Mesenchymal stem cell (in vitro differentiated cells and primary cell): ENCODE measurements at regions not wholly inside any gene's neighbourhood (a gene's known extent, or its start where the extent isn't known, plus 50 kb on each side); places are given as distances from the start of the nearest gene placed in this dataset.
A peak's percentile ranks its signal among the peaks of the same experiment; 100 is the strongest.

Source experiments
- DNase-seq: peaks from one replicate; pipeline ENCODE4 v3.0.0-alpha.2; 2013
- H2AFZ ChIP-seq: one replicate; pipeline ENCODE4 v1.6.1; 2013; ENCODE audit warnings: low read depth, mild to moderate bottlenecking, control low read depth, inconsistent platforms, low read length, moderate library complexity
- H2AK5ac ChIP-seq: 2 replicates; pipeline ENCODE4 v1.6.1; 2013; ENCODE audit warnings: low read length, moderate library complexity, mild to moderate bottlenecking, inconsistent platforms; ENCODE audit not compliant: severe bottlenecking
- H2BK120ac ChIP-seq: one replicate; pipeline ENCODE4 v1.6.1; 2013; ENCODE audit warnings: low read depth, mild to moderate bottlenecking, inconsistent platforms, low read length, moderate library complexity
- H2BK12ac ChIP-seq, 2 experiments: one replicate each; pipeline ENCODE4 v1.6.1; 2013; ENCODE audit warnings: inconsistent platforms in 2 of 2, low read length in 2 of 2, mild to moderate bottlenecking in 2 of 2, moderate library complexity in 2 of 2, control low read depth in 1 of 2
- H2BK15ac ChIP-seq: one replicate; pipeline ENCODE4 v1.6.1; 2013; ENCODE audit warnings: mild to moderate bottlenecking, low read depth, inconsistent platforms; ENCODE audit not compliant: poor library complexity, severe bottlenecking
- H2BK5ac ChIP-seq: 2 replicates; pipeline ENCODE4 v1.6.1; 2013; ENCODE audit warnings: low read depth, mild to moderate bottlenecking, low read length, control low read depth, inconsistent platforms; ENCODE audit not compliant: poor library complexity, severe bottlenecking
- H3K14ac ChIP-seq, 2 experiments: one replicate each; pipeline ENCODE4 v1.6.1; 2013; ENCODE audit warnings: inconsistent platforms in 2 of 2, low read length in 2 of 2, control low read depth in 1 of 2, mild to moderate bottlenecking in 1 of 2, moderate library complexity in 1 of 2
- H3K18ac ChIP-seq, 2 experiments: one replicate each; pipeline ENCODE4 v1.6.1; 2013; ENCODE audit warnings: inconsistent platforms in 2 of 2, low read length in 2 of 2, control low read depth in 1 of 2, low read depth in 1 of 2, mild to moderate bottlenecking in 1 of 2
- H3K23ac ChIP-seq, 2 experiments: one replicate each; pipeline ENCODE4 v1.6.1; 2013; ENCODE audit warnings: inconsistent platforms in 2 of 2, low read length in 2 of 2, mild to moderate bottlenecking in 2 of 2, moderate library complexity in 2 of 2, control low read depth in 1 of 2
- H3K27ac ChIP-seq: 2 replicates; pipeline ENCODE4 v1.5.1; 2013; ENCODE audit warnings: mild to moderate bottlenecking, moderate library complexity, low read length, control low read depth, inconsistent platforms; ENCODE audit not compliant: poor library complexity, severe bottlenecking
- H3K27me3 ChIP-seq, 2 experiments: 2 replicates each; pipeline versions ENCODE4 v1.6.1 to v1.7.0; 2013; ENCODE audit warnings: low read length in 2 of 2, mild to moderate bottlenecking in 2 of 2, moderate library complexity in 2 of 2, control low read depth in 1 of 2, inconsistent platforms in 1 of 2; ENCODE audit not compliant: control insufficient read depth in 1 of 2, insufficient read depth in 1 of 2
- H3K36me3 ChIP-seq, 2 experiments: 2 replicates each; pipeline versions ENCODE4 v1.6.1 to v1.7.0; 2013; ENCODE audit warnings: low read length in 2 of 2, control low read depth in 1 of 2, inconsistent platforms in 1 of 2, low read depth in 1 of 2, mild to moderate bottlenecking in 1 of 2; ENCODE audit not compliant: insufficient read depth in 2 of 2, control insufficient read depth in 1 of 2
- H3K4ac ChIP-seq, 2 experiments: one replicate each; pipeline ENCODE4 v1.6.1; 2013; ENCODE audit warnings: inconsistent platforms in 2 of 2, low read length in 2 of 2, mild to moderate bottlenecking in 2 of 2, moderate library complexity in 2 of 2, control low read depth in 1 of 2, low read depth in 1 of 2
- H3K4me1 ChIP-seq: 2 replicates; pipeline ENCODE4 v1.6.1; 2013; ENCODE audit warnings: low read depth, low read length, control low read depth; ENCODE audit not compliant: control insufficient read depth, insufficient read depth
- H3K4me2 ChIP-seq: 2 replicates; pipeline ENCODE4 v1.6.1; 2013; ENCODE audit warnings: low read length, mild to moderate bottlenecking, inconsistent platforms; ENCODE audit not compliant: poor library complexity, severe bottlenecking
- H3K4me3 ChIP-seq, 2 experiments: 2 replicates each; pipeline versions ENCODE4 v1.5.1 to v1.7.0; 2013; ENCODE audit warnings: low read length in 2 of 2, mild to moderate bottlenecking in 2 of 2, control low read depth in 1 of 2, low read depth in 1 of 2; ENCODE audit not compliant: insufficient read depth in 1 of 2
- H3K79me1 ChIP-seq: replicated peaks from 2 replicates; pipeline ENCODE4 v1.6.1; 2013; ENCODE audit warnings: mild to moderate bottlenecking, control low read depth, low read length, inconsistent platforms; ENCODE audit not compliant: poor library complexity, severe bottlenecking
- H3K9ac ChIP-seq: 2 replicates; pipeline ENCODE4 v1.7.0; 2013; ENCODE audit warnings: mild to moderate bottlenecking, low read length, moderate library complexity
- H3K9me3 ChIP-seq: 2 replicates; pipeline ENCODE4 v1.7.0; 2013; ENCODE audit warnings: mild to moderate bottlenecking, low read length; ENCODE audit not compliant: control insufficient read depth
- H4K8ac ChIP-seq: one replicate; pipeline ENCODE4 v1.6.1; 2013; ENCODE audit warnings: inconsistent platforms, mild to moderate bottlenecking, low read length, moderate library complexity
- H4K91ac ChIP-seq: one replicate; pipeline ENCODE4 v1.6.1; 2013; ENCODE audit warnings: mild to moderate bottlenecking, low read length, inconsistent platforms
- WGBS: methylation state at CpG from one replicate; pipeline ENCODE4 v1.1.7; 2013; ENCODE audit warnings: mixed read lengths; 5-methylcytosine and 5-hydroxymethylcytosine counted together

DNA sequence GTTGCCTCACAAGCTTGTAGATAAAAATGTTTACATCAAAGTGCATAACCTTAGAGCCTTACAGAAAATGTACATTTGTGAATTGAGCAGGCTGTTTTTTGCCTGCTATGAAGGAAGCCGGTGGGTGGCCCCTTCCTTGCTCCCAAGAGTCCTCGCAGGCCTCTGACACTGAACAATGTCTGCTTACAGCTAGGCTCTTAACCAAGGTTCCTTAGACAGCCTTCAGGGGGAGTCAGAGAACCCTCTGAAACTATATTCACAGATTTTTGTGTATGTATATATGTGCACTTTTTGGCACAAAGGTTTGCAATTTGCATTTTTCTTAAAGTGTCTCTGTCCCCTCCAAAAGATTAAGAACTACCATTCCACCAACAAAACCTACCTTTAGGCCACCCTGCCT lies 282.6 kb downstream of the BARHL2 start:
- H3K4me2 ChIP-seq: no peak overlapping the region
- WGBS: 42% methylated on average over 2 of the region's 2 CpGs
- no peaks in the 10 kb centered on the region for H3K4me1 ChIP-seq
- H3K27ac ChIP-seq: no peak overlapping the region
- H4K91ac ChIP-seq: no peak overlapping the region
- no peak overlapping the region for H2AFZ ChIP-seq
- no peak overlapping the region for H2BK15ac ChIP-seq
- H3K9me3 ChIP-seq: no peaks in the 10 kb centered on the region
- H3K4ac ChIP-seq: no peak overlapping the region
- H2BK12ac ChIP-seq: no peak overlapping the region
- no peaks in the 10 kb centered on the region for H3K79me1 ChIP-seq
- no peak for DNase-seq
- no peak overlapping the region for H3K9ac ChIP-seq
- H4K8ac ChIP-seq: no peak overlapping the region
- no peak overlapping the region for H3K23ac ChIP-seq
- H3K27me3 ChIP-seq: no peaks in the 10 kb centered on the region
- no peak overlapping the region for H2BK120ac ChIP-seq
- no peak overlapping the region for H2AK5ac ChIP-seq
- no peaks in the 10 kb centered on the region for H3K36me3 ChIP-seq
- no peak overlapping the region for H2BK5ac ChIP-seq
- no peak overlapping the region for H3K14ac ChIP-seq
- no peak overlapping the region for H3K4me3 ChIP-seq
- no peak overlapping the region for H3K18ac ChIP-seq

DNA sequence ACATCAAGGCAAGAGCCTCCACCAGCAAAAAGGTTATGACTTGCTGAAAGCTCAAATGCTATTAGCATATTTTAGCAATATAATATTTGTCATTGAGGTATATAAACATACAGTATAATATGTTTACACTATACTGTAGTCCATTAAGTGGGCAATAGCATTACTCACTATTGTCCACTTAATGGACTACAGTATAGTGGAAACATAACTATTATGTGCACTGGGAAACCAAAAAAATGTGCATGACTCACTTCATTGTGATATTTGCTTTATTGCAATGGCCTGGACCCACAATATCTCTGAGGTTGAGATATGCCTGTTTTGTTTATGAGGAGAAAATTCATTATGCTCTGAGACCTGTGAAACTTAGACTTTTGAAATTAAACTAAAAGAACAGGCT lies 300.0 kb downstream of the BARHL2 start:
- Histone ChIP-seq H2AFZ (no peak overlapping the region), H2BK12ac (no peak overlapping the region), H3K23ac (no peak overlapping the region), H3K4me1 (no peaks in the 10 kb centered on the region), H3K4ac (no peak overlapping the region), H4K91ac (no peak overlapping the region), H2AK5ac (no peak overlapping the region), H3K4me2 (no peak overlapping the region), H3K36me3 (no peaks in the 10 kb centered on the region), H3K9ac (no peak overlapping the region), H3K18ac (no peak overlapping the region), H2BK15ac (no peak overlapping the region), H3K79me1 (no peaks in the 10 kb centered on the region), H3K4me3 (no peak overlapping the region), H2BK120ac (no peak overlapping the region), H3K27ac (no peak overlapping the region), H2BK5ac (no peak overlapping the region), H3K27me3 (no peaks in the 10 kb centered on the region), H3K14ac (no peak overlapping the region), H3K9me3 (peaks cover 8% of the 10 kb centered on the region), H4K8ac (no peak overlapping the region)
- DNase-seq: peak; percentile 7

DNA sequence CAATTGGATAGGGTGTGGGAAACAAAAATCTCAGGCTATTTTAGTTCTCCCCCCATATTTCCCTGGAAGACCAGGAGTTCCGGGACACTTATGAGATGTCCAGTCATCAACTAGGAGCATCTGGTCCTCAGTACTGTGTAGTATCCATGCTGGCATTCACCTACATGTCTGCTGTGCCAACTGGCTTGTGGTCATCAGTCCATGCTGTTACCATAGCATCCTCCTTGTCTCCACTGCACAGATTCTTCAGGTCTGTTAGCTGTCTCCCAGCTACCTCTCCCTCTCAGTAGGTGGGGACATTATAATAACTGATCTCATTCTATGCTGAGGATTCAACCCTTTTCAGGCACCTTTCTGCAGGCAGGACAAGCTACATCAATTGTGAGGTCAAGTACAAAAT lies 302.9 kb downstream of the BARHL2 start:
- Histone ChIP-seq H3K4me2 (no peak overlapping the region), H3K4ac (no peak overlapping the region), H3K4me3 (no peak overlapping the region), H3K4me1 (no peaks in the 10 kb centered on the region), H2BK5ac (no peak overlapping the region), H3K27me3 (no peaks in the 10 kb centered on the region), H3K23ac (no peak overlapping the region), H3K9ac (no peak overlapping the region), H3K36me3 (no peaks in the 10 kb centered on the region), H3K79me1 (no peaks in the 10 kb centered on the region), H3K27ac (no peak overlapping the region), H3K18ac (no peak overlapping the region), H4K91ac (no peak overlapping the region), H4K8ac (no peak overlapping the region), H2AK5ac (no peak overlapping the region), H2AFZ (no peak overlapping the region), H2BK15ac (no peak overlapping the region), H2BK120ac (no peak overlapping the region), H3K14ac (peak overlapping the region in 1 of 2 experiments; percentile 18), H3K9me3 (peaks cover 8% of the 10 kb centered on the region), H2BK12ac (no peak overlapping the region)
- 89% methylated on average over 1 of the region's 1 CpG for WGBS
- no peak for DNase-seq

DNA sequence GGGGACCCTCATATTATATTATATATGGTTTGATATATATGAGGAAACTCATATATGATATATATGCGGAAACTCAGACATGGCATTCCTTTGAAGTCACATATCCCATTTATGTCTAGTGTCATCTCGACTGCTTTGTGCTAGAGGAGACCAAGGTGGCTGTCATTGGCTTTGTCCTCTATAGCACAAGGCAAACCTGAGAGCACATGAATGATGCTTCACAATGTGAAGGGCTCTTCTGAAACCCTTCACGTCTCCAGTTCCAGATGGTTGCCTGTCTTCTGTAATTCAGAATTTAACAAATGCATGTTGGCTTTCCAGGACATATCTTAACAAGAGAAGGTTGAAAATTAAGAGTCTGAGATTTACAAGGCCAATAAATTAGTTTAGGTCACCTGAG lies 303.6 kb downstream of the BARHL2 start:
- H3K9me3 ChIP-seq: peaks cover 8% of the 10 kb centered on the region
- 89% methylated on average over 3 of the region's 3 CpGs for WGBS

More for the DNA sequence above, 303.6 kb downstream of the BARHL2 start:
- Histone ChIP-seq H3K4me2 (no peak overlapping the region), H3K4me1 (no peaks in the 10 kb centered on the region), H2AK5ac (no peak overlapping the region), H3K18ac (no peak overlapping the region), H3K14ac (no peak overlapping the region), H2BK15ac (no peak overlapping the region), H3K9ac (no peak overlapping the region), H3K79me1 (no peaks in the 10 kb centered on the region), H3K27me3 (no peaks in the 10 kb centered on the region), H2BK12ac (no peak overlapping the region), H4K91ac (no peak overlapping the region), H3K27ac (no peak overlapping the region), H2AFZ (no peak overlapping the region), H3K23ac (no peak overlapping the region), H2BK5ac (no peak overlapping the region), H2BK120ac (no peak overlapping the region), H3K4ac (no peak overlapping the region), H4K8ac (no peak overlapping the region), H3K4me3 (no peak overlapping the region), H3K36me3 (no peaks in the 10 kb centered on the region)
- no peak for DNase-seq
